ENCODE measurements at regions not wholly inside any gene's neighbourhood (a gene's known extent, or its start where the extent isn't known, plus 50 kb on each side); places are given as distances from the start of the nearest gene placed in this dataset.
"Not testable (repeated sequence)": the region's sequence is repeated elsewhere in the genome, so short reads cannot be mapped to it uniquely, and the experiment has no call there.

DNA sequence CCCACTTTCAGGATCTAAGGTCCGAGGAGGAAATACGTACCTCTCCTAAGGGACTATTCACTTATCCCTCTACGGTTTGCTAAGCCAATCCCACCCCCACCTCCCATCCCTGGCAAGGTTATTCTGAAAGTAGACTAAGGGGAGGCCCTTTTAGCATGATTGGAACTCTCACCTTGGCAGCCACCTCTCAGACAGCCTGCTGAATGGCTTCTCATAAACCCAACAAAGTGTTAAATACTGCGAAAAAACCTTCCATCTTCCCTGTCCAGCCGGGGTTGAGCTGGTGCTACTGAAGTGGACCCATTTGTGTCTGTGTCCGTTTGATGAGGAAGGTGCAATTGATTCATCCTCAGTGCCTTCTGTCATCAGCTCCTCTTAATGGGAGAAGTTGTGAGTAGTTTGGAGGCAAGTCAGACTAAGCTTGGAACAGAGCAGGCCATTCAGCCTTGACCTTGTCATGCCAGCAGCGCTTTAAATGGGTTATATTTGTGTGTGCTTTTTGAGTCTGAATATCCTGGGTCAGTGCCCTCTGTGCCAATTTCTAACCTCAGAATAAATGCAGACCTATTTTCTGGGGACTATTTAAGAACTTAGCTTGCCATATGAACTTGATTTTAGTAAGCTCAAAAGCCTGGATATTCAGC lies 476.3 kb upstream of the ZNF608 start:
- no peak for DNase-seq

DNA sequence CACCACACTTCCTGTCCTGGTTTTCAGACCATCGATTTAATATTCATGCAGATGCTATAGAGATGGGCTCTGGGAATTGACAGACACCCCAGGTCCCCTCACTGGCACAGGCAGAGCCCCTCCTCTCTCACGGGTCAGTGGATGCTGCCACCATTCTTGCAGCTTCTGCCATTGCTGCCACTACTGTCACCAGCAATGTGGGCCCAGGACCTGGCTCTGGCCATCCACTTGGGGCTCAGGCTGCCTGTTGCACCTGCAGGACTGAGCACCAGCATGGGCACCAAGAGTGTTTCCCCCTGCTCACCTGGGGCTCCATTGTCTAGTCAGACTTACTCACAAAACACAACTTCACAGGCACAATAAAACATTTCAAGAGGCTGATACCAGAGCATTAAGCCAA lies 479.0 kb upstream of the ZNF608 start:
- DNase-seq, result no peak

DNA sequence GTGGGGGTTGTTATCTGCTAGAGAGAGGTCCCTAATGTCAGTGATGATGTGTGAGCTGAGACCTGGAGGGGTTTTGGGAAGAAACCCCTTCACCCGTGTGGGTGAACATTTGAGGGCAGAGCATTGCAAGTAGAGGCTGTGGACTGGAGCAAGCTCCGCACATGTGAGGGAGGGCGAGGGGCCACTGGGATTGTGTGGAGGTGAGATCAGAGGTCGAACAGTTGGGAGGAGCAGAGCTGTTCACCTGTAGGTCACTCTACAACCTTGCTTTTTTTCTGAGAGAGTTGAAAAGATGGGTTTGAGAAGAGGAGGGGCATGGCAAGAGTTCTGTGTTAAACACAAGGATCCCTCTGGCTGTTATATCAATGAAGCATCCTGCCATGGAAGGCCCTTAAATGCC lies 480.4 kb upstream of the ZNF608 start:
- DNase-seq, result no peak

DNA sequence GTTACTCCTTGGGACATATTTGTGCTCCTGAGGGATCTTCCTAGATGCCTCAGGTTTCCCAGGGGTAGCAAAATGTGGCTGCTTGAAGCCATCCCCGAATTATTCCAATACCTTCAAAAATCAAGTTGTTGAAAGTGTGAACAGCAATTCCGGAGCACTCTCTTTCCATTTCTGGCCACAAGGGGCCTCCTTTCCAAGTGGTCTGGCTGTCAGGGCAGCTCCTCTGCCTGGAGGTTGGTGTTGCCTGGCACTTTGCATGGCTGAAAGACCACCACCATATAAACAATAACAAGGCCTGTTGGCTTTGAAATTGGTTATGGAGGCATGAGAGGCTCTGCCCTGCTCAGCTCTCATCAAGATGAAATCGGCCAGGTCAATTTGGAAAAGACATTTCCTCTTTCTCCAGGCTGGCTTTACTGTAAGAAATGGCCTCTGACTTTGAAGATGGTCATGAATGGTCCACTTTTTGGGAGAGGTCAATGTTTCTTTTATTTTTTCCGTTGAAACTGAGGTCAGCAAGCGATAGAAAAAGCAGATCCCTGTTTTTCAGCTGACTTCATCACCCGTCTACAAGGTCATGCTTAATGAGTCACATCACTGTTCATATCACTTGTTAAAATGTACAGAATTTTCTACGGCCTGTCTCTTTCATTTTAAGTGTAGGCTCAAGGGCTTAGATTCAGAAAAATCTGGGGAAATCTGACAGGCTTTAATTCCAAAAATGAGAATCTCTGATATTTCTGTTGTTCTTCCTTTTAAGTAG lies 481.1 kb upstream of the ZNF608 start:
- DNase-seq, result no peak

DNA sequence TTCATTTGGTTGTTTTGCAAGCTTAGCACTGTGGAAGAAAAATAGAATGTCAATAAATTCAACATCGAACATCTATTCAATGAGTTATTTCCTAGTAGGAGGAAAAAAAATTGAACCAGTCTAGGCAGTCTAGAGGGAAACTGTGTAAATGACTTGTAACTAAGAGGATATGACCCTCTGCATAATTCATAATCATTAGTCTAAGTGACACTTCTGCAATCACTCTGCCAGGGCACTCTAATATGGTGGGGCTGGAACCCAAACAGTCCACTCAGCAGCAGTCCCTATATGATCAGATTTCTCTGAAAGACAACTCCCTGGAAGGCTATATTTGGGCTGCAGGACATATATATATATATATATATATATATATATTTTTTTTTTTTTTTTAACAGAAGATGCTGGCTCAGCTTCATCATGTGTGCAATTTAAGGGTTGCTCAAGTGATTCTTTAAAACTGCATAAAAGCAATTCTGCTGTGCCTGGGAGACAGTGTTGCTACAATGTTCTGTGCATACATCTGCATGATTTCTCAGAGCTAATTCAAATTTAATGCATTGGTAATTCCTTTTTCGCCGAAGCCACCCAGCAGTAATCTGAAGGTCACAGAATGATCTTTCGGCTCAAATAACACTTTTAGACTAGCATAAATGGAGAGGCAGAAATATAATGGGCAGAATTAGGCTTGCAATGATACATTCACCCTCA lies 482.1 kb upstream of the ZNF608 start:
- DNase-seq, result no peak

DNA sequence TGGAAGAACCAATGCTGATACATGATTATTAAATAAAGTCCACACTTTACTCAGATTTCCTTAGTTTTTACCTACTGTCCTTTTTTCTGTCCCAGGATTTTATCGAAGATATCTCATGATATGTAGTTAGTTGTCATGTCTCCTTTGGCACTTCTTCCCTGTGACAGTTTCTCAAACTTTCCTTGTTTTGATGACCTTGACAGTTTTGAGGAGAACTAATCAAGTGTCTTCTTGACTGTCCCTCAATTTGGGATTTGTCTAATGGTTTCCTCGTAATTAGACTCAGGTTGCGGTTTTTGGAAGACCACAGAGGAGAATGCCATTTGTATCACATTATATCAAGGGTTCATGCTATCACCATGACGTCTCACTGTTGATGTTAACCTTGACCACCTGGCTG lies 483.1 kb upstream of the ZNF608 start:
- no peak for DNase-seq

DNA sequence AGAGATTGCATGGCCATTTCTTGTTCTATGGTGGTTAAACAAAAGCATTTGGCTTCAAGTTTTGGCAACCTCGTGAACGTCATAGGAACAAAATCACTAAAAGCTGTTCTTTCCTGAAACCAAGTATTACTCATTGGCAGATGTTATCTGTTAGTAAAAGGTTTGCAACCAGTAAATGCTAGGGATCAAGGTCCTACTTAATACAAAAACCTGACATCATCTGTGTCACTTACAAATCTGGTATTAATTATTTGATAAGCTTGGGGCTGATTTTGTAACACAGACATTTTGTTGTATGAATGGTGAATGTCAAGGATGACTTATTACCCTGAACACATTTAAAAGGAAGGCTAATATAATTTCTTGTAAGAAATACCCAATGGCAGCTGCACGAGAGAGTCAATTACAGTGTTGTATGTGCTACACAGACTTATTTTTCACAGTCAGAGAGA lies 486.4 kb upstream of the ZNF608 start:
- no peak for DNase-seq

DNA sequence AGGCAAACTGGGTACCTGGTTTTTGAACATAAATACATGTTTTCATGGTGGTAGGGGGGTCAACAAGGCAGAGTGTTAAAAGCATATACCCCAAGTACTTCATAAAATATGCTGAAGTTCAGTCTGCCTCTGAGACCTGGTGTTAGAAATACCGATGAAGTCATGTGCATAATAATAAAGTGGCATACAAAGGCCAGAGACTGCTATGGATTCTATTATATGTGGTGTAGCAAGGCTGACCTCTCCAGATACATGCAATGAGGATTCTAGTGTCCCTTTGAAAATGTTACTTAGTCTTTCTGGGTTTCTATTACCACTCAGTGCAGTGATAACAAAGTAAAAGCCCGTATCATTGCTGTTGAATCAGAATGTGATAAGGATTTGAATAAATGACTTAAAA lies 487.5 kb upstream of the ZNF608 start:
- no peak for DNase-seq

DNA sequence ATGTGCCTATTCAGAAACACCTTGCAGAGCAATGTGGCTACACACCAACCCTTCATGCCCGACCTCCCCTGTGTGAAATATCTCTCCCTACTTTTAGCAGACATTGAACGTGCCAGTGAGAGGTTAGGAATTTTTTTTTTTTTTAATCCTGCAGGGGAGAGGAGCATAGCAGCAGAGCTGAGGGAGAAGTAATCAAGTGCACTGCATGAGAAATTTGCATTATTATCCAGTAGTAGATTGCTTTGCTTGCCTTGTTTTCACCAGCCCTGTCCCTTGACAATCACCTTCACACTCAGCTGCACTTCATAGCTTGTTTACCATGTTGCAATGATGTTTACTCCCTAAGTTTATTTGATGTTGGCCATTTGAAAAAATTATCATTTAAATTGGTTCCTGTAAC lies 489.6 kb upstream of the ZNF608 start:
- no peak for DNase-seq

DNA sequence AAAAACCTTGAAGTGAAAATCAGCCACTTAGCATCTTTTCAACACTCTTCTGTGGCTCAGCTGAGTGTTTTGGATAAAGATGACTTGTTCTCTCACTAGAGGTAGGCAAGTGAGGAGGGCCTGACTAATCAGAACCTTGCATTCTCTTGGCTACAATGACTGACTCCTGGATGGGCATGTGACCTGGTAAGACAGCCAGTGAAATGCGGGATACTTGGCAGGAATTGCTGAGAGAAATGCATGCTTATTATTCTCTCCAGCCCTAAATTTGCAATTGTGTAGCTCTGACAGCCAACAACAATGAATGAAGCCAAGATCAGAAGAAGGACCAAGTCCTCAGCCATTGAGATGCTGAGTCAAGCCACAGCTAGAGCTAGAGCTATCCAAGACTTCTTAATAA lies 490.5 kb upstream of the ZNF608 start:
- no peak for DNase-seq

DNA sequence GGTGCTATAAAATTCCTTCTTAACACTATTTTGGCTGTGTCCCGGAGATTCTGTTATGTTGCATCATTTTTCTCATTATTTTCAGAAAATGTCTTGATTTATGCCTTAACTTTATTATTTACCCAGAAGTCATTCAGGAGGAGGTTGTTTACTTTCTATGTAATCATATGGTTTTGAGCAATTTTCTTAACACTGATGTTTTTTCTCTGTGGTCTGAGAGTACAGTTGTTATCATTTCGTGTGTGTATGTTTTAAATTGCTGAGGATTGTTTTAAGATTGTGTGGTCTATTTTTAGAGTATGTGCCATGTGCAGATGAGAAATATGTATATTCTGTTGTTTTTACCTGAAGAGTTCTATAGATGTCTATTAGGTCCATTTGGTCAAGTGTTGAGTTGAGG lies 498.1 kb upstream of the ZNF608 start:
- no peak for DNase-seq

DNA sequence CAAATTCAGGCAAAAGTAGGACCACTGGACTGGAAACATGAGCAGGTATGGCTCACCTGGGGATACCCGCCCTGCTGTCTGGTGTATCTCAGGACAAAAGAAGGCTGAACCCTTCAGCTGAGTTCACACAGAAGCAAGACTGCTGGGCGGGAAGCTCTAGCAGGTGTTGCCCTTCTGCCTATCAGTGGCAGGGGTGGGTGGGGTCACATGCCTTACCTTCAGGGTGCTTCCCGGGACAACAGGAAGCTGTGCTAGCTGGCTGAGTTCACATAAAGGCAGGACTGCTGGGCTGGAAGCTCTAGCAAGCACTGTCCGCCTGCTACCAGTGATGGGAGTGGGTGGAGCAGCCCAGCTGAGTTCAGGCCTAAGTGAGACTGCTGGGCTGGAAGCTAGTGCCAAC lies 498.8 kb upstream of the ZNF608 start:
- DNase-seq, result no peak

DNA sequence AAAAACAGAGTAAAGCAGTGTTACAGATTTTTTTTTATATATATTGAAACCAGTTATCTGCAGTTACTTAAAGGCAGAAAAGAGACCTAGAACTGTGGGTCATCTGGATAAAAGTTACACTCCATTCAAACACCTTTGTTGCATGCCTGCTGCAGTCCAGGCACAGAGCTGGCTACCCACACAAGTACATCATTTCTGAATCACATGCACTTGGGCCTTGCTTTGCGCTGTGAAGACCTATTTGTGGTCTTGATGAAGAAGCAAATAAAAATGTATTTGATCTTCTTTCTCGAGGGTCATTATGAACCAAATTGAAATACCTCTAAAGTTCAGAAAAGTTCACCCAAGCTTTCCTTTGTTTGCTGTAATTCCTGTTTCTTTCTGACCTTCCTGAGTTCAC lies 503.0 kb upstream of the ZNF608 start:
- DNase-seq, result no peak

DNA sequence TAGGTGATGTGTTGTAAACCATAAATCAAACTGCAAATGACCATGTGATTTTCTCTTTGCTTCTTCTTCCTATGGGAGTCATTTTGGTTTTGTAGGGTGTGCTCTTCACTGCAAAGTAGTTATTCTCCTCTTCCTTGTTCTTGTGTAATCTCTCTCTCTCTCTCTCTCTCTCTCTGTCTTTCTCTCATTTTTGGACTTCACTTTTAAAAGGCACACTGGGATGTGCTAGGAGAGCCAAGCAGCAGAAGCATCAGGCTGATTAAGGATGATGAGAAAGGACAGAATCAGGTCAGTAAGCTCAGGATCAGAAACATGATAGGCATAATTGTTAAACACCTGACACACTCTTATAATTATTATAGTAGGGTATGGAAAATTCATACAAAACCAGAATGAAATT lies 505.3 kb upstream of the ZNF608 start:
- no peak for DNase-seq

DNA sequence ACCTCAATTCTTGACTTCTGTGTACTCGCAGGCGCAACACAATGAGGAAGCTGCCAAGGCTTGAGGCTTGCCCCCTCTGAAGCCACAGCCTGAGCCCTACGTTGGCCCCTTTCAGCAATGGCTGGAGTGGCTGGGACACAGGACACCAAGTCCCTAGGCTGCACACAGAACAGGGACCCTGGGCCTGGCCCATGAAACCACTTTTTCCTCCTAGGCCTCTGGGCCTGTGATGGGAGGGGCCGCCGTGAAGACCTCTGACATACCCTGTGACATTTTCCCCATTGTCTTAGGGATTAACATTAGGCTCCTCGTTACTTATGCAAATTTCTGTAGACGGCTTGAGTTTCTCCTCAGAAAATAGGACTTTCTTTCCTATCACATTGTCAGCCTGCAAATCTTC lies 507.2 kb upstream of the ZNF608 start:
- DNase-seq, result not testable (repeated sequence)

DNA sequence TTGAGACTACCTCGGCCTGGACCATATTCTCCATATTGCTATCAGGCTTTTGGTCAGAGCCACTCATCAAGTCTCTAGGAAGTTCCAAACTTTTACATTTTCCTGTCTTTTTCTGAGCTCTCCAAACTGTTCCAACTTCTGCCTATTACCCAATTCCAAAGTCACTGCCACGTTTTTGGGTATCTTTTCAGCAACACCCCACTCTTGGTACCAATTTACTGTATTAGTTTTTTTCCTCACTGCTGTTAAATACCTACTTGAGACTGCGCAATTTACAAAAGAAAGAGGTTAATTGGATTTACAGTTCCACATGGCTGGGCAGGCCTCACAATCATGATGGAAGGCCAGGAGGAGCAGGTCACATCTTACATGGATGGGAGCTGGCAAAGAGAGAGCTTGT lies 507.8 kb upstream of the ZNF608 start:
- DNase-seq, result no peak

DNA sequence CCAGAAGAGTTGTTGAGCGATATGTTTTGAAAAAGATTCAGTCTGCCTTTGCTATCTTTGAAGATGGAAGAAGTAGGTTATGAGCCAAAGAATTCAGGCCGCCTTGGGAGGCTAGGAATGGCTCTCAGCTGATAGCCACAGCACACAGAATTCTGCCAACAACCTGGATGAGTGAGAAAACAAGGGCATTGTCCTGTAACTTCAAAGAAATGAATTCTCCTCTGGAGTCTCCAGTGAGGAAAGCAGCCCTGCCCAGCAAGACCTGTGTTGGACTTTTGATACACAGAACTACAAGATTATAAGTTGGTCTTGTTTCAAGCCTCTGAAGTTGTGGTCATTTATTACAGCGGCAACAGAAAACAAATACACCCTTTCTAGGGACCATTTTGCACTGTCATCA lies 509.9 kb upstream of the ZNF608 start:
- no peak for DNase-seq

DNA sequence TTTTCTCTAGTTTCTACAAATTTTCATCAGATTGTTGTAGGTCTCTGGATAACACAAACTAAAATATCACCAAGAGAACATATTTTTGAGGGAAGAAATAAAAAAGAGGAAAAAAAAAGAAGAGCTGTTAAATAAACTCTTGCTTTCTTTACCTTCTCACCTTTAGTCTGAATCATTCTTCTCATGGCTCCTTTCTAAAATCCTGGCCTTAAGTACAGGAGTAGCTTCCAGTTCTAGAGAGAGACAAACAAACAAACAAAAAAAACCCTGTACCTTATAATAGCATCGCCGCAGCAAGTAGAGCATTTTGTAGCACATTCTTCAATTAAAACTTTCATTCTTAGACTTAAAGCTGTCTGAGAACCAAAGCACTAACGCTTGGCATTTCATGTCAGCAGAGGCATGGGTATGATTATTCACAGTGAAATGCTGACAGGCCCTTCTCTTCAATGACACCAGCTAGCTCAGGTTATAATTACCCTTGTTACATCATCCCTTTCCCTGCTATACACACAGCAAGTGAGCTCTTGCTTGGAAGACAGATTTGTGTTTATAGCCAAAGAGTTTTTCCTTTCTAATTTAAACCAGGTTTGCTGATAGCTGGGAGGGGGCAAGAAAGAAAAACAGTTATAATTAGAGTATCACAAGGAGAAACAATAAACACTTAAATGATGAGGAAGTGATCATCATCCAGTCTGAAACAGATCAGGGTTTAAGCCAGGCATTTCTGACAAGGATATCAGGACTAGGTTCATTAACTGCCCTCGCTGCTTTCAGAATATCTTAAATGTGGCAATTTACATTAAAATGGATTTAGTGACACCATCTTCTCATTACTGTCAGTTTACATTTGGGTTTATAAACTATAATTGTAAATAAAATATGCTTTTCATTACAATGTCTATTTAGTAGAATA lies 510.9 kb upstream of the ZNF608 start:
- DNase-seq, result no peak

DNA sequence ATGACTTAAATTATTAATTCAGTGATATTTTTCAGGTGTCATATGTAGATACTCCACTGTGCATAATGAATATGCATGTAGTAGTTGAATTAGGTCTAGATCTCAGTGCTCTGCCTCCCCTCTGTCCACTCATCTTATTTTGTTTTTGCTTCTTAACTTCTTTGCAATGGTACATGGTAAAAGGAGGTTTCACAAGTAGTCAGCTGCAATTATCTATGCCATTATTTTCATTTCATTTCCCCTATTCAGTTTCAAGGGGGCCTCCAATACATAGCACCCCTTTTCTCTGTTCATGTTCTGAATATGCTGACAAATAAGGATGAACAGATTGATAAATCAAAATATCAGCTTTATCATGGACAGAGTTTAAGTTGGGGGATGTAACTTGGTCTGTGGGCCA lies 511.6 kb upstream of the ZNF608 start:
- no peak for DNase-seq

DNA sequence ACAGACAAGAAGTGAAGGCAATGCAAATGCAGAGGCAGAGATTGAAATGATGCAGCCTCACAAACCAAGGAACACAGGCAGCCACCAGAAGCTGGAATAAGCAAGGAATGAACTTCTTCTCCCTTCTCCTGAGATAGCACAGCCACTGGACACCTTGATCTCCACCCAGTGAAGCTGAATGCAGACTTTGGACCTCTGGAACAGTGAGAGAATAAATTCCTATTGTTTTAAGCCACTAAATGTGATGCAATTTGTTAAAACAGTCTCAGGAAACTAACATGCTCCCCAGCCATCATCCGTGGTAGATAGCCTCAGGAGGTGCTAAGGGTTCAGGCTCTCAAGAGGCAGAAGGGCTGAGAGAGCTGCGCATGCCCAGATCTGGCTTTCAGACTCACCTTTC lies 512.2 kb upstream of the ZNF608 start:
- no peak for DNase-seq

DNA sequence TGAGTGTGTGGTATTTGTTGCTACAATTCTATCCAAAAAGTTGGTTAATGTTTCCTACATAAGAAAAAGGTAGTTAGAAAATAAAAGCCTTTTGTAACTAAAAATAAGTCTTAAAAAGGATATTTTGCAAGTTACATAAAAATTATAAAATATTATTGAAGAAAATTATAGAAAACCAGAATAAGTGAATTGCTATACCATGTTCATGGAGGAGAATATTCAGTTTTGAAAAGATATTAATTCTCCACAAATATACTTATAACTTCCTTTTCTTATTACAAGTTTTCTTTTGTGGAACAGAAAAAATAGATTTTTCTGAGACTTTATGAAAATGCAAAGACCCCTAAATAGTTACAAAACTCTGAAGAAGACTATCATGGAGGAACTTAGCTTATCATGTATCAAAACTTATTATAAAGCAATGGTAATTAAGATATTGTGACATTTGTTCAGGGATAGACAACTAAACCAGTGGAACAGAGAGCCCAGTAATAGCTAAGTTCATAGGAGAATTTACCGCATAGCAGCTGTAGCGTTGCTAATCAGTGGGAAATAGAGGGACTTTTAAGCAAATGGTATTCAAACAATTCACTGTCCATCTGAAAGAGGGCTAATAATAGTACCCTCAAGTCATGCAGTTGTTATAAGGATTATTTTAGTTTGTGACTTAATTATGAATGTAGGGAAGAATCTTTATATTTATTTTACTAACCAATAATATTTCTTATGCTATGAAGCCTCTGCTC lies 515.2 kb upstream of the ZNF608 start:
- no peak for DNase-seq

DNA sequence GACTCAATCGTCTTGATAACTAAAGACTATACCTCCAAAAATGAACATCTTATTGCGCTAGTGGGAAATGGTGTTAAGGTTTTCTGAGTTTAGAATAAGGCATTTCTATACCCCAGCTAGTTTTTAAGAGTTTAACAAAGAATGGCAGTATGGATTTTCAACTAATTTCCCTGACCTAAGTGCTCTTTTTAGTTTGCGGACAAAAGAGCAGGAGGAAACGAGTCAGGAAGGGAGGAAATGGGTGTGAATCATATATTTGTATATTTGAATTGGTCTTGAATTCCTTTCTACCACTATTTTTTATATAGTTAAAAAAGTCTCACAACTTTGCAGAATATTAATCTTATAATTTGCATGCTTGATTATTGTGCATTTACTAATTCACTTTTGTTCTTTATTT lies 516.3 kb upstream of the ZNF608 start:
- DNase-seq, result no peak

Measured in activated CD4-positive, alpha-beta T cell treated with anti-CD3 and anti-CD28 coated beads, Interleukin-2, amount 50 U/mL, for 48 hours (primary cell).